OCI-LY1 (cell line): ENCODE measurements at regions not wholly inside any gene's neighbourhood (a gene's known extent, or its start where the extent isn't known, plus 50 kb on each side); places are given as distances from the start of the nearest gene placed in this dataset.
"Not testable (repeated sequence)": the region's sequence is repeated elsewhere in the genome, so short reads cannot be mapped to it uniquely, and the experiment has no call there.

Source experiments
- H2AFZ ChIP-seq: fragments of 200-600 bp; sonication (generic), shearing (Covaris generic); 2 replicates; pipeline ENCODE4 v1.6.0; 2014; ENCODE audit warnings: antibody characterized with exemption, mild to moderate bottlenecking, low read length
- H3F3A ChIP-seq: fragments of 200-600 bp; sonication (generic), shearing (Covaris generic); 2 replicates; pipeline ENCODE4 v1.6.0; 2014; ENCODE audit warnings: mild to moderate bottlenecking, antibody characterized with exemption, low read length, moderate library complexity; ENCODE audit not compliant: insufficient read depth
- H3K27ac ChIP-seq: fragments of 200-600 bp; sonication (generic); 2 replicates; pipeline ENCODE4 v1.5.1; 2014; ENCODE audit warnings: low read length, mixed run types, mild to moderate bottlenecking, low read depth; ENCODE audit not compliant: poor library complexity, severe bottlenecking
- H3K27me3 ChIP-seq: fragments of 200-600 bp; sonication (generic); 2 replicates; pipeline ENCODE4 v1.6.0; 2014; ENCODE audit warnings: antibody characterized with exemption, mild to moderate bottlenecking, low read length, moderate library complexity; ENCODE audit not compliant: insufficient read depth
- H3K36me3 ChIP-seq: fragments of 200-600 bp; sonication (generic); 2 replicates; pipeline ENCODE4 v1.6.1; 2014; ENCODE audit warnings: mild to moderate bottlenecking, antibody characterized with exemption, low read length, moderate library complexity, mixed read lengths; ENCODE audit not compliant: insufficient read depth
- H3K4me1 ChIP-seq: fragments of 200-600 bp; sonication (generic); 2 replicates; pipeline ENCODE4 v1.5.1; 2014; ENCODE audit warnings: mild to moderate bottlenecking, low read length, moderate library complexity; ENCODE audit not compliant: insufficient read depth, severe bottlenecking
- H3K4me2 ChIP-seq: fragments of 200-600 bp; sonication (generic), shearing (Covaris generic); 2 replicates; pipeline ENCODE4 v1.6.1; 2014; ENCODE audit warnings: low read length
- H3K4me3 ChIP-seq: fragments of 200-600 bp; sonication (generic); 2 replicates; pipeline ENCODE4 v1.5.1; 2014; ENCODE audit warnings: low read length, low read depth, mild to moderate bottlenecking, mixed read lengths; ENCODE audit not compliant: poor library complexity, severe bottlenecking
- H3K79me2 ChIP-seq: fragments of 200-600 bp; shearing (Covaris generic); 2 replicates; pipeline ENCODE4 v1.6.1; 2016; ENCODE audit warnings: mixed run types, low read length, mixed read lengths; ENCODE audit not compliant: insufficient read depth
- H3K9ac ChIP-seq: fragments of 200-600 bp; sonication (generic), shearing (Covaris generic); 2 replicates; pipeline ENCODE4 v1.6.1; 2014; ENCODE audit warnings: mild to moderate bottlenecking, low read length, mixed read lengths
- H3K9me2 ChIP-seq: fragments of 200-600 bp; sonication (generic), shearing (Covaris generic); 2 replicates; pipeline ENCODE4 v1.6.1; 2014; ENCODE audit warnings: low read depth, mild to moderate bottlenecking, low read length, mixed read lengths
- H3K9me3 ChIP-seq: fragments of 200-600 bp; shearing (Covaris generic); 2 replicates; pipeline ENCODE4 v1.6.1; 2014; ENCODE audit warnings: low read length, mixed read lengths
- H4K20me1 ChIP-seq: fragments of 200-600 bp; sonication (generic), shearing (Covaris generic); 2 replicates; pipeline ENCODE4 v1.6.0; 2016; ENCODE audit warnings: mild to moderate bottlenecking, low read length; ENCODE audit not compliant: insufficient read depth
- CTCF ChIP-seq: fragments of 200-600 bp; sonication (generic), shearing (Covaris generic); IDR thresholded peaks from 2 replicates; pipeline ENCODE4 v1.5.1; 2017; ENCODE audit warnings: mild to moderate bottlenecking, antibody characterized with exemption, low read length, moderate library complexity, mixed read lengths
- EZH2 ChIP-seq: fragments of 200-600 bp; sonication (generic), shearing (Covaris generic); IDR thresholded peaks from 2 replicates; pipeline ENCODE4 v1.8.0; 2017; ENCODE audit warnings: borderline replicate concordance, mixed run types, mild to moderate bottlenecking, antibody characterized with exemption, low read length, moderate library complexity, mixed read lengths

GRCh38 chr2:238774980-238775509 lies 72.8 kb upstream of the TWIST2 start:
- Histone ChIP-seq H3K4me2 (no peak overlapping the region), H3K27ac (no peak overlapping the region), H3K79me2 (no peaks in the 10 kb centered on the region), H3K9me2 (no peaks in the 10 kb centered on the region), H3K36me3 (no peaks in the 10 kb centered on the region), H3K4me3 (no peak overlapping the region), H3F3A (peaks cover 5% of the 10 kb centered on the region; the same call in 1 of the 2 replicates), H3K27me3 (no peaks in the 10 kb centered on the region), H3K4me1 (no peaks in the 10 kb centered on the region), H3K9me3 (peaks cover 3% of the 10 kb centered on the region; the same call in 1 of the 2 replicates), H2AFZ (no peak overlapping the region), H3K9ac (no peak overlapping the region), H4K20me1 (no peaks in the 10 kb centered on the region)
- TF ChIP-seq EZH2 (no peak), CTCF (no peak)

- peaks cover 5% of the 10 kb centered on the region; the same call in 1 of the 2 replicates for H3F3A ChIP-seq
- no peaks in the 10 kb centered on the region for H4K20me1 ChIP-seq
- no peak overlapping the region for H2AFZ ChIP-seq
- H3K27me3 ChIP-seq = no peaks in the 10 kb centered on the region
- H3K4me1 ChIP-seq = no peaks in the 10 kb centered on the region
- no peaks in the 10 kb centered on the region for H3K9me2 ChIP-seq
- no peak overlapping the region for H3K4me2 ChIP-seq
- peaks cover 3% of the 10 kb centered on the region; the same call in 1 of the 2 replicates for H3K9me3 ChIP-seq
- no peak overlapping the region for H3K27ac ChIP-seq
- no peaks in the 10 kb centered on the region for H3K36me3 ChIP-seq
- no peak overlapping the region for H3K4me3 ChIP-seq
- no peak overlapping the region for H3K9ac ChIP-seq
- no peaks in the 10 kb centered on the region for H3K79me2 ChIP-seq
- TF ChIP-seq CTCF (no peak), EZH2 (no peak)
Measured at GRCh38 chr2:238775591-238775990, 72.3 kb upstream of the TWIST2 start.

- H3F3A ChIP-seq = peaks cover 5% of the 10 kb centered on the region; the same call in 1 of the 2 replicates
- H3K4me1 ChIP-seq = no peaks in the 10 kb centered on the region
- H3K27me3 ChIP-seq = no peaks in the 10 kb centered on the region
- no peak overlapping the region for H3K27ac ChIP-seq
- TF ChIP-seq CTCF (no peak), EZH2 (no peak)
- no peaks in the 10 kb centered on the region for H3K9me2 ChIP-seq
- no peak overlapping the region for H3K4me3 ChIP-seq
- no peak overlapping the region for H3K4me2 ChIP-seq
- H3K9ac ChIP-seq = no peak overlapping the region
- no peaks in the 10 kb centered on the region for H3K79me2 ChIP-seq
- peaks cover 3% of the 10 kb centered on the region; the same call in 1 of the 2 replicates for H3K9me3 ChIP-seq
- H4K20me1 ChIP-seq = no peaks in the 10 kb centered on the region
- H3K36me3 ChIP-seq = no peaks in the 10 kb centered on the region
- H2AFZ ChIP-seq = no peak overlapping the region
Measured at GRCh38 chr2:238776003-238776760, 71.7 kb upstream of the TWIST2 start.

- not testable (repeated sequence) for H3K36me3 ChIP-seq, H3K9me3 ChIP-seq, H4K20me1 ChIP-seq, H3K9ac ChIP-seq, H3K4me2 ChIP-seq, H3K27ac ChIP-seq, H3K4me1 ChIP-seq, H2AFZ ChIP-seq, H3K9me2 ChIP-seq, H3K4me3 ChIP-seq, H3F3A ChIP-seq, H3K79me2 ChIP-seq, H3K27me3 ChIP-seq
Measured at GRCh38 chr2:238776761-238777046, 71.2 kb upstream of the TWIST2 start.
